WTC11 (cell line): ENCODE measurements at regions not wholly inside any gene's neighbourhood (a gene's known extent, or its start where the extent isn't known, plus 50 kb on each side); places are given as distances from the start of the nearest gene placed in this dataset.

Experiments used
- FOXP1 ChIP-seq: sonication (generic); formaldehyde crosslinking; IDR thresholded peaks from 2 replicates; pipeline ENCODE4 v1.8.0; 2022; ENCODE audit warnings: missing genetic modification reagents, mild to moderate bottlenecking, moderate library complexity, borderline replicate concordance
- TF ChIP-seq, protein P1 (sequence below): fragments of 200-600 bp; IDR thresholded peaks from 2 replicates; pipeline ENCODE4 v1.8.0; 2022; ENCODE audit warnings: antibody characterized with exemption
- TF ChIP-seq, protein P2 (sequence below): sonication (generic); formaldehyde crosslinking; IDR thresholded peaks from 2 replicates; pipeline ENCODE4 v1.8.1; 2023; ENCODE audit warnings: mild to moderate bottlenecking, missing genetic modification reagents
- TF ChIP-seq, protein P3 (sequence below): sonication (generic); formaldehyde crosslinking; IDR thresholded peaks from 2 replicates; pipeline ENCODE4 v1.8.1; 2023; ENCODE audit warnings: mild to moderate bottlenecking, missing genetic modification reagents, borderline replicate concordance

DNA sequence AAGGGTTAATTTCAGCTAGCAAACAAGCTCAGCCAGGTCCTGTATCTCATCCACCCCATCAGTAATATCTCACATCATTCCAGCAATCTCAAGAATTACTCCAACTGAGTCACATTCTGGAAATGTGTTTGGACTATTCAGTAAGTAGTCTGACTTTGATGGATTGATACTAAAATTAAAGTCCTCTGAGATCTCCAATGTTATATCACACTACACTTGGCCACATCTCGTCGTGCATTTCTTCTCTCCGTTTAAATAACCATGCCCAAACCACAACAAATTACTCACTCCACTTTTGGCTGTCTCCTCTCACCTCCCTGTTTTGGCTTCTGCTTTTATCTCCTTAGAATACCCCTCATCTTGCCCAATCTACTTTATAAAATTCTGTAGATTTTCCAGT is 292.2 kb downstream of the PYDC2 start:
- TF ChIP-seq, protein P1, sequence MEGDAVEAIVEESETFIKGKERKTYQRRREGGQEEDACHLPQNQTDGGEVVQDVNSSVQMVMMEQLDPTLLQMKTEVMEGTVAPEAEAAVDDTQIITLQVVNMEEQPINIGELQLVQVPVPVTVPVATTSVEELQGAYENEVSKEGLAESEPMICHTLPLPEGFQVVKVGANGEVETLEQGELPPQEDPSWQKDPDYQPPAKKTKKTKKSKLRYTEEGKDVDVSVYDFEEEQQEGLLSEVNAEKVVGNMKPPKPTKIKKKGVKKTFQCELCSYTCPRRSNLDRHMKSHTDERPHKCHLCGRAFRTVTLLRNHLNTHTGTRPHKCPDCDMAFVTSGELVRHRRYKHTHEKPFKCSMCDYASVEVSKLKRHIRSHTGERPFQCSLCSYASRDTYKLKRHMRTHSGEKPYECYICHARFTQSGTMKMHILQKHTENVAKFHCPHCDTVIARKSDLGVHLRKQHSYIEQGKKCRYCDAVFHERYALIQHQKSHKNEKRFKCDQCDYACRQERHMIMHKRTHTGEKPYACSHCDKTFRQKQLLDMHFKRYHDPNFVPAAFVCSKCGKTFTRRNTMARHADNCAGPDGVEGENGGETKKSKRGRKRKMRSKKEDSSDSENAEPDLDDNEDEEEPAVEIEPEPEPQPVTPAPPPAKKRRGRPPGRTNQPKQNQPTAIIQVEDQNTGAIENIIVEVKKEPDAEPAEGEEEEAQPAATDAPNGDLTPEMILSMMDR = no peak
- TF ChIP-seq FOXP1 (CRISPR knock-in tag) = no peak
- TF ChIP-seq, protein P2, sequence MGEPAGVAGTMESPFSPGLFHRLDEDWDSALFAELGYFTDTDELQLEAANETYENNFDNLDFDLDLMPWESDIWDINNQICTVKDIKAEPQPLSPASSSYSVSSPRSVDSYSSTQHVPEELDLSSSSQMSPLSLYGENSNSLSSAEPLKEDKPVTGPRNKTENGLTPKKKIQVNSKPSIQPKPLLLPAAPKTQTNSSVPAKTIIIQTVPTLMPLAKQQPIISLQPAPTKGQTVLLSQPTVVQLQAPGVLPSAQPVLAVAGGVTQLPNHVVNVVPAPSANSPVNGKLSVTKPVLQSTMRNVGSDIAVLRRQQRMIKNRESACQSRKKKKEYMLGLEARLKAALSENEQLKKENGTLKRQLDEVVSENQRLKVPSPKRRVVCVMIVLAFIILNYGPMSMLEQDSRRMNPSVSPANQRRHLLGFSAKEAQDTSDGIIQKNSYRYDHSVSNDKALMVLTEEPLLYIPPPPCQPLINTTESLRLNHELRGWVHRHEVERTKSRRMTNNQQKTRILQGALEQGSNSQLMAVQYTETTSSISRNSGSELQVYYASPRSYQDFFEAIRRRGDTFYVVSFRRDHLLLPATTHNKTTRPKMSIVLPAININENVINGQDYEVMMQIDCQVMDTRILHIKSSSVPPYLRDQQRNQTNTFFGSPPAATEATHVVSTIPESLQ = no peak
- TF ChIP-seq, protein P3, sequence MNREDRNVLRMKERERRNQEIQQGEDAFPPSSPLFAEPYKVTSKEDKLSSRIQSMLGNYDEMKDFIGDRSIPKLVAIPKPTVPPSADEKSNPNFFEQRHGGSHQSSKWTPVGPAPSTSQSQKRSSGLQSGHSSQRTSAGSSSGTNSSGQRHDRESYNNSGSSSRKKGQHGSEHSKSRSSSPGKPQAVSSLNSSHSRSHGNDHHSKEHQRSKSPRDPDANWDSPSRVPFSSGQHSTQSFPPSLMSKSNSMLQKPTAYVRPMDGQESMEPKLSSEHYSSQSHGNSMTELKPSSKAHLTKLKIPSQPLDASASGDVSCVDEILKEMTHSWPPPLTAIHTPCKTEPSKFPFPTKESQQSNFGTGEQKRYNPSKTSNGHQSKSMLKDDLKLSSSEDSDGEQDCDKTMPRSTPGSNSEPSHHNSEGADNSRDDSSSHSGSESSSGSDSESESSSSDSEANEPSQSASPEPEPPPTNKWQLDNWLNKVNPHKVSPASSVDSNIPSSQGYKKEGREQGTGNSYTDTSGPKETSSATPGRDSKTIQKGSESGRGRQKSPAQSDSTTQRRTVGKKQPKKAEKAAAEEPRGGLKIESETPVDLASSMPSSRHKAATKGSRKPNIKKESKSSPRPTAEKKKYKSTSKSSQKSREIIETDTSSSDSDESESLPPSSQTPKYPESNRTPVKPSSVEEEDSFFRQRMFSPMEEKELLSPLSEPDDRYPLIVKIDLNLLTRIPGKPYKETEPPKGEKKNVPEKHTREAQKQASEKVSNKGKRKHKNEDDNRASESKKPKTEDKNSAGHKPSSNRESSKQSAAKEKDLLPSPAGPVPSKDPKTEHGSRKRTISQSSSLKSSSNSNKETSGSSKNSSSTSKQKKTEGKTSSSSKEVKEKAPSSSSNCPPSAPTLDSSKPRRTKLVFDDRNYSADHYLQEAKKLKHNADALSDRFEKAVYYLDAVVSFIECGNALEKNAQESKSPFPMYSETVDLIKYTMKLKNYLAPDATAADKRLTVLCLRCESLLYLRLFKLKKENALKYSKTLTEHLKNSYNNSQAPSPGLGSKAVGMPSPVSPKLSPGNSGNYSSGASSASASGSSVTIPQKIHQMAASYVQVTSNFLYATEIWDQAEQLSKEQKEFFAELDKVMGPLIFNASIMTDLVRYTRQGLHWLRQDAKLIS (CRISPR knock-in tag) = no peak
